GM19467 (cell line): ENCODE measurements at regions not wholly inside any gene's neighbourhood (a gene's known extent, or its start where the extent isn't known, plus 50 kb on each side); places are given as distances from the start of the nearest gene placed in this dataset.

Source experiments
- ATAC-seq: cut with Tn5 transposase; IDR thresholded peaks from one replicate; pipeline ENCODE4 v1.9.1; 2021; ENCODE audit warnings: mild to moderate bottlenecking, moderate library complexity; ENCODE audit not compliant: unreplicated experiment

DNA sequence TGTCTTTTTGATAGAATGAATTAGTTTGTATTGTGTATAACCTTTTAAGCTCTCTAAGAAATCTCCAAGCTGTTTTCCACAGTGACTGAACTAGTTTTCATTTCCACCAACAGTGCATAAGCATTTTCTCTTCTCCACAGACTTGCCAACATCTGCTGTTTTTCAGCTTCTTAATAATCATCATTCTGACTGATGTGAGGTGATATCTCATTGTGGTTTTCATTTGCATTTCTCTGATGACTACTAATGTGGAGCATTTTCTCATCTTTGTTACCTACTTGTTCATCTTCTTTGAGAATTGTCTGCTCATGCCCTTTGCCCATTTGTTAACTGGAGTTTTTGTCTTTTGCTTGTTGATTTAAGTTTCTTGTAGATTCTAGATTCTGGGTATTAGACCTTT, 777.5 kb downstream of the OTOL1 start:
- no peak for ATAC-seq

DNA sequence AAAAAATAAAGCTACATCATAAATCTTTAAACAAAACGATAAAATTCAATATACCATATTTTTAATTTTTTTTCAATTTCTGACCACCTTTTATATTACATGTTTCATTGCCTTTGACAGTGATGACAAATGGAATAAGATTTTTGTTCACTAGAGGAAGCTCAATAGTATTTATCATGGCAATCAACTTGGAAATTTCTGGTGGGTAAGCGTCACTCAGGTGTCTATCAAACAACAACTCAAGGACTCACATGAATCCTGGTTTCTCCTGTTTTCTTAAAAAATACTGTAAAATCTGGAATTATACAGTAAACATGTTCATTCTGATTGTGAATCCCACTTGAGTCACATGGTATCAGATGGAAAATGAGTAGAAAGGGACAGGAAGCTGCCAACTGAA, 782.2 kb downstream of the OTOL1 start:
- ATAC-seq = no peak

DNA sequence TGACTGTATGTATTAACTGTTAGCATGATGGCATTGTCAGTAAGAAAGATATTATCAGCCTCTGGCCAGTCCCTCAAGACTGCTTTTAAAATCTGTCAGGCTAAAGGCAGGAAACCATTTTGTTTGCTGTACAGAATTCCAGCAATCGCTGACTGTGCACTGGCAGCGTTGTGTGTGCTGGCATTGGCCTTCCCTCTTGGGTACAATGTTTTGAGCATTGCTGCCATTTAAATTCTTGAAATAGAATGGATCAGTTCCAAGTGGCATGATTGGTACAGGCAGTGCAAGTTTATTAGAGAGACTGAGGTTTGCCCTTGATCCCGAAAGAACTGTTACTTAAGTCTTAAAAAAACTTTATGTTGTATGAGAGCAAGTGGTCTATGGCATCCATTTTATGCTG, 788.7 kb downstream of the OTOL1 start:
- ATAC-seq = no peak

DNA sequence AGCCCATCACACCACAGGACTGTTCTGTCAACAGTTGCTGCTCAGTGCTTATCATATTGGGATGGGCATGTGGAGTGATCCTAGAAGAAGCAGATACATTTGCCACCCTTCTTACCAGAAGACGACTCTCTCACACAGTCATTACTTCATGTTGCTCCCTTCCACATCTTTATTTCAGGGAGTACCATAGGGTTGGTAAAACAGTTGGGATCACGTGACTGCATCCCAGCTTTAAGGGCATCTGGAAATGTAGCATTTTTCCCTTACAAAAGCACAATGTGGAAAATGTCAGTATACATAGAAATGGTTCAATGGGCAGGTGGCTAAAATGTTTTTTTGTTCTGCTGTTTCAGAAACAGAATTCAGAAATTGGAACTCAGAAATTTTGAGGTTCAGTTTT, 791.0 kb downstream of the OTOL1 start:
- no peak for ATAC-seq

DNA sequence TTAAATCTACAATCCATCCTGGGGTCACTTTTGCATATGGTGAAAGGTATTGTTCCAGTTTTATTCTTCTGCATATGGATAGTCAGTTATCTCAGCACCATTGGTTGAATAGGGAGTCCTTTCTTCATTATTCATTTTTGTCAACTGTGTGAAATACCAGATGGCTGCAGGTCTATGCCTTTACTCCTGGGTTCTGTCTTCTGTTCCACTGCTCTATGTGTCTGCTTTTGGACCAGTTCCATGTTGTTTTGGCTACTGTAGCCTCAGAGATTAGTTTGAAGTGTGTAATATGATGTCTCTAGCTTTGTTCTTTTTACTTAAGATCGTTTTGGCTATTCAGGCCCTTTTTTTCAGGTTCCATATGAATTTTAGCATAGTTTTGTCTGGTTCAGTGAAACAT, 795.8 kb downstream of the OTOL1 start:
- ATAC-seq = no peak

DNA sequence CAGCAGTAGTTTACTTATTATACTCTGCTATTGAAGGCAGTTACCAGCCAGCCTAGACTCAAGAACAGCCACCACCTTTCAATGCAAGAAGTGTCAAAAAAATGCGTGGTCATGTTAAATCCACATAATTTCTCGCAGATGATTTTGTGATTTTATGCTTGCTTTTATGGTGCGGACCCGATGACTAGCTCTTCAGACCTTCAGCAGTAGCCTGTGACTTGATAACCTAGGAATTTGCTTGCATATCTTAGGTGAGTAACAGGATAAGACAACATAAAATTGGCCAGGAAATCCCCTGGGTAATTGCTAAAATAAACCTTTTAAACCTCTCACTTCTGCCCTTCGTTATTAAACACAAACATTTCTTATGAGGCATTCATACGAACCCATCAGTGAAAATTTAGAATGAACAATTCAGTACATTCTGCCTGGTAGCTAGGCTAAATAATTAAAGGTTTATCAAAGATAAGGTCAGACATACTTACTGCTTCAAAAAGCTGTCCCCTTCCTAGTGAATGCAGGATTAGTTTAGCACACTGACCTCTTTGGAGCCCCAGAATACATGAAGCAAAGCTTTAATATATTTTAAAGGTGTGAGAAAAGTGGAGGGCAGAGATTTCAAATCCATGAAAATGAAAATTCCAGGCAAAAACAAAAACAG, 798.8 kb downstream of the OTOL1 start:
- ATAC-seq = no peak

DNA sequence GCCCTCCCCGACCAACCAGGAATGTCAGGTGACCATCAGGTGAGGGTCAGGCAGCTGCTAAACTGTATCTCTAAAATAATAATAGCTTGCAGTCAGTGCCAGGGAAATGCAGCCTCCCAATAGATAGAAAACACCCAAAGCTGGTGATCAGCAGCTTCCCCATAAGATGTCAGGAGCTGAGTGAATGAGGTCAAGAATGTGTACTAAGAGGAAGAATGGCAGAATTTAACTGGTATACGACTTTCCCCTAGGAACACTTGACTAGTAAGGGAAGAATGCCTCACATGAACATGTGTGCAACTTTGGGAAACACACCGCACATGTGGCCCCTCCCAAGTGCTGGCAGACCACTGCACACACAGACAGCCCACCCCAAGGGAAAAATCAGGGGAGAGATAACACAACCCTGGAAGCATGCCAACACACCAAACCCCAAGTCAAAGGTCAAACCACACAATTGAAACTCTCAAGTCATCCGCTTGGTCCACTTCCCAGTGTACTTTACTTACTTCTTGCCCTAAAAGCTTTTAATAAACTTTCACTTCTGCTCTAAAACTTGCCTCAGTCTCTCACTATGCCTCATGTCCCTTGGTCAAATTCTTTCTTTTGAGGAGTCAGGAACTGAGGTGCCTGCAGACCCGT, 806.5 kb downstream of the OTOL1 start:
- no peak for ATAC-seq

DNA sequence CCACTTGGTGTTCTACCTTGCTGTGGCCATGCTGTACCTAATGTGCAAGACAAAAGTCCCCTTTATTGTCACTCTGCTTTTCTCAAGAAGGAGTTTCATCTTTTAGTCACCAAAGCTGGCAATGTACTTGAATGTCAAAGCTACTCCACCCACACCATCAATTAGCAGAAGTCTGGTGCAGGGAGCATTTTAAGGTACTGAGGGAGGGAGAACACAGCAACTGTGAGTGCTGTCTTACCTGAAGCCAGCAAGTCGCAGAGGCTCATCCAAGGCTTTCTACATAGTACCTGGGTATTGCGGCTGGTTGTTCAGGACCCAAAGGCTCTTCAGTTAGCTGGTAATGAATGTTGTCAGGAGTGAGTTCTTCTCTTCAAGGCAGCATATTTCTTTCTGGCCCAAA, 820.4 kb downstream of the OTOL1 start:
- ATAC-seq = no peak

DNA sequence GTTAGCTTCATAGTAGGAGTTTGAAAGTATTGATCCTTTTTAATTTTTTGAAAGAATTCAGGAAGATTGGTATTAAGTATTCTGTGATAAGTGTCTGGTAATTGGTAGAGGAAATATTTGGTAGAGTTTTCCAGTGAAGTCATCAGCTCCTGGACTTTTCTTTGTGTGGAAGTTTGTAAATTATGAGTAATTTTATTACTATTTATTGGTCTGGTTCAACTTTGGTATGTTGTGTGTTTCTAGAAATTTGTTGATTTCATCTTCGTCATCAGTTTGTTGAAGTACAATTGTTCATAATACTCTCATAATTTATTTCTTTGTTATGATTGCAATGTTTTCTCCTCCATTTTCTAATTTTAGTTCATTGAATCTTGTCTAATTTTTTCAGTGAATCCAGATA, 832.0 kb downstream of the OTOL1 start:
- no peak for ATAC-seq

DNA sequence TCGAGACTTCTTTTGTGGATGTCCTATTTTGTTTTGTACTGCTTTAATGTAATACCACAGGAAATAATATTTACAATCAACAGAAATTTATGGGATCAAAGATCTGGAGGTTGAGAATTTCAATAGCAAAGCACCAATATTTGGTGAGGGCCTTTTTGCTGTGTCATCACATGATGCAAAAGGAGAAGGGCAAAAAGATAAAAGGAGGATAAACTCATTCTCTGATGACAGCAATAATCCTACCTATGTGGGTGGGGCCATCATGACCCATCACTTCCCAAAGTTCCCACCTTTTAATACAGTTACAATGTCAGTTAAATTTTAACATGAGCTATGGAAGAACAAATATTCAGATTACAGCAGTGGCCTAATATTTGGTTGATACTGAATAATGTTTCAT, 832.9 kb downstream of the OTOL1 start:
- ATAC-seq = no peak

DNA sequence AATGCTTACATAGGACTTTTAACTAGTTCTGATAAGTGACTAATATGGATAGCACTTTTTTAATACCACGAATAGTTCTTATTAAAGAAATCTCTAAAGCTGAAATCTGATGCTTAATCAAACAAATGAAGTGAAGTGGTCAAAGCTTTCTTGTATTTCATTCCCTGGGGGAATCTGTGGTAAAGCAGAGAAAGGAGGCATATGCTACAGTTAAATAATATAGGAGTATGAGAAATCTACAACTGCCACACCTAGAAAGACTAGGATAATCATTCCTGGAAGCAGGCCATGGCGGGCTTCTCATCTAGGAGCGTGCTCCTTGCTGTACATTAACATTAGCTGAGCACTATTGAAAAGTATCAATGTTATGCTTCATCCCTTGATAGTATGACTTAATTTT, 835.7 kb downstream of the OTOL1 start:
- no peak for ATAC-seq

DNA sequence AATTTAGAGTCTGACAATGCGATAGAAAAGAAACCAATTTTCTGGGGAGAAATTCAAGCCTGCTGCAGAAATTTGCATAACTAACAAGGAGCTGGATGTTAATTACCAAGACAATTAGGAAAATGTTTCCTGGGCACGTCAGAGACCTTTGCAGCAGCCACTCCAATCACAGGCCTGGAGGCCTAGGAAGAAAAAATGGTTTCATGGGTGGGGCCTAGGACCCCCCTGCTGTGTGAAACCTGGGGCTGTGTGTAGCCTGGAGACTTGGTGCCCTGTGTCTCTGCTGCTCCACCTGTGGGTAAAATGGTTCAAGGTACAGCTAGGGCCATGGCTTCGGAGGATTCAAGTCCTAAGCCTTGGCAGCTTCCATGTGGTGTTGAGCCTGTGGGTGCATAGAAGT, 837.9 kb downstream of the OTOL1 start:
- ATAC-seq = no peak

DNA sequence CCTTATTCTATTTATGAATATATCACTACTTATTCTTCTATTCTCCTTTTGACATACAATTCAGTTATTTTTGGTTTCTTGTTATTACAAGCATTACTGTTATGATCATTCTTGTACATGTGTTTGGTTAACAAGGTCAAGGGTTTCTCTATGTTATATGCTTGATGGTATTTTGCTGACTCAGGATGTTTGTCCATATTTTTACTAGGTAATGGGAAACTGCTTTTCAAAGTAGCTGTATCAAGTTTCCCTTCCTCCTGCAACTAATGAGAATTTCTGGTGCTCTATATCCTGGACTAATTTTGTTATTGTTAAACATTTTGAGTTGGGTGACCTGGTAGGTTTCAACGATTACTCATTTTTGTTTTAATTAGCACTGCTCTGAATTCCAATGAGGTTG, 841.0 kb downstream of the OTOL1 start:
- no peak for ATAC-seq

DNA sequence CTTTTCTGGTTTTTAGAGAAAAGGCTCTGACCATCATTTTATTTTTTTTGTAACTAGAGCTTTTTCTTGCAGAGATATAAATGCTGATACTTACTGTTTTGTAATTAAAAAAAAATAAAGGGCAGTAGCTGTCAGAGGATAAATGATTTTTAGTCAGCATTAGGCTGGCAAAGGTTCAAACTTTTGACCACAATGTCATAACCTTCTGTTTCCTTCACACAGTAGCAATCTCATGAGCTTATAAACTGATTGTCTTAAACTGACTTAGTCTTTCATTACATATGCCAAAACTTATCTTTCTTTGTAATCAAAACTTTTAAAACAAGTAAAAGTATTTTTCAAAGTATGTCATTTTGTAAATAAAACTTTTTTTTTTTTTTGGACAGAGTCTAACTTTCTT, 841.9 kb downstream of the OTOL1 start:
- ATAC-seq = no peak

DNA sequence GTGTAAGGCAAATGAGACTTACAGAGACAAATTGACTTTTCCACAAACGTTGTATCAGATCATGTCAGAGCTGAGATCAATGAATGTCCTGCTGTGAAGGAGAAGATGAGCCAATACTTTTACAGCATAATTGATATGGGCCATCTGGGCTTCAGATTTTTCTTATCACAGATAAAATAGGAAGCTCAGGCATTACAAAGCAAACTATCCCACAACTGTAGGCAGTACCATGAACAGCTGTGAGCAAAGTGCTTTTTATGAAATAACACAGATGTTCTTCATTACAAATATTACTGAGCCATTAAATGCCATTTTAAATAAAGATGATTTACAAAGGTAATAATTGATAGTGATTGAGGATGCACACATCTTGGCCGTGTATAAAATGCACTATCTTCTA, 852.3 kb downstream of the OTOL1 start:
- no peak for ATAC-seq

DNA sequence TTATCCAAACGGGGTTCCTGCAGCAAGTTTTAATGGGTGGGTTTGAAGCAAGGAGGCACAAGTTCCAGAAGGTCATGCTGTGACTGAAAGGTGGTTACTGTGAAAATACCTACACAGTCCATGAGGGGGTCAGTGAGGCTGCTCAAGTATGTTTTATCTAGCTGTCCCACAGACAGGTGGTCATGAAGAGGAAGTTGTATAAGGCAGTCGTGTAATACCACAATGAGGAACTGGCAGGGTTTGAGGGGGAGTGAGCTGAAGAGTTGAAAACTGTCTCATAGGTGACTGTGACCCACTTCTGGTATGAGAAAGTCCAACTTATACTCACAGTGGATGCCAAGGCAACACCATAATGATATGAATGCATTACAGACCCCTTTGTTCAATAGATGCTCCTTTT, 856.8 kb downstream of the OTOL1 start:
- no peak for ATAC-seq

DNA sequence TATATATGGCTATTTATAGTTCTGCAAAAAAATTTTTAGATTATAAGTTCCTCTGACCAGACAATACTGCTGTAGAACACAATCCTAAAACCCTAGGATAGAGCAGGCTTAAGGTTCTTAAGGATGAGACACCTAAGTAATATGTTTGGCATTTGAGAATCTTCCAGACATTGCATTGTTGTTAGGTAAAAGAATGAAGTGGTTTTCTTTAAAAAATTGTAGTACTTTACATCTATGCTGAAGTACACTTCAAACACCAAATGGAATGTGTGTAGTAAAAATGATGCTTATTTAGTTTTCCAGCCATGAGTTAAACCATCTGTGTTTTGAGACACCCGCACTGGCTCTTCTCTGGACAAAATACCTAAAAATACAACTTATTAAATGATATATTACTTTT, 857.7 kb downstream of the OTOL1 start:
- ATAC-seq = no peak

DNA sequence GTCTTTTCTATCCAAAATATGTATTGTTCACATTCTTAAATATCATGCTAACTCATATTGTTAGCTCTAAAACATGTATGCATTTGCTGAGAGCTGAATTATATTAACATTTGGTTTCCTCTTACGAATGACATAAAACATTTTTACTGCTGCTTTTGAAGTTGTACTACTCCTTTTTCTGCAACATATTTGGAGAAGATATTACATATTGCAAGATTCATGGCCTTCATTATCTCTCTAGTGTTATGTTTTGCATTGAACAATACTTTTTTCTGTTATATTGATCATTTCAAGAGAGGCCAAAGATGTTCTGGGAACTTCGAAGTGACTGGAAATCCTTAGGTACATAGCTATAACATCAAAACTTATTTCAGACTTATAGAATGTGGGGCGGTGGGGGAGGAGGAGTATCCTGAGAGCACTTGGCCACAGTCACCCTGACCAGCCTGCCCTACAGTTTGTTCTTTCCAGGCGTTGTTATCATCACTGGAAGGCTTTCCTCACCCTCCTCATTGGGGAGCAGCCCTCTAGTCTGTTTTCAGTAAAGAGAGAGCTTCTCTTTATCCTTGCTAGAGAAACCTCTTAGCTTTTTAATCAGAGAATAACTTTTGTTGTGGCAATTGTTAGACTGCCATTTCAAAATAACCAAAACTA, 868.6 kb downstream of the OTOL1 start:
- ATAC-seq = no peak

DNA sequence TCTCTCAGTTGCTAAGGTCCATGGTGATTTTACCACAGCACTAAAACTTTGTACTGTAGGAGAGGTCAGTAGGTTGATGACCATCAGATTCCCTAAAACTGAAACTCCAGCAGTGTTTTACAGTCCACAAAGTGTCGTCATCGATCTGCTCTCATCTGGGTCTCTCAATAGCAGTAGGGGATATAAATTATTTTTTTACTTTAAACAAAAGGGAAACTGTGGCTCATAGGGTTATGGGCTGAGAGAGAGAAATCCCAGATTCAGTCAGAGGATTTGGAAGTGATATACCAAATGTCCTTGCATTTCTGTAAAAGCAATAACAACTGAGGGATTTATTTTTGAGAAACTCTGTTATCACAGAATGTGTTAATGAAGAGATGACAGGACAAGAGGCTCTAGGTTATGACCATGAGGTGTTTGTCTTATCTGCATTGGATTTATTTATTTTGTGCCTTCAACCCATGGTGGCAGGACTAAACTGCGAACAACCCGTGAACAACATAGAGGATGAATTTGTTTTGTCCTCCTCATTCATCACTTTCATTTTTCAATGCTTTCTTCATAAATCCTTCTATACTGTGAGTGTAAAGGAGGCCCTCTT, 869.7 kb downstream of the OTOL1 start:
- ATAC-seq = no peak

DNA sequence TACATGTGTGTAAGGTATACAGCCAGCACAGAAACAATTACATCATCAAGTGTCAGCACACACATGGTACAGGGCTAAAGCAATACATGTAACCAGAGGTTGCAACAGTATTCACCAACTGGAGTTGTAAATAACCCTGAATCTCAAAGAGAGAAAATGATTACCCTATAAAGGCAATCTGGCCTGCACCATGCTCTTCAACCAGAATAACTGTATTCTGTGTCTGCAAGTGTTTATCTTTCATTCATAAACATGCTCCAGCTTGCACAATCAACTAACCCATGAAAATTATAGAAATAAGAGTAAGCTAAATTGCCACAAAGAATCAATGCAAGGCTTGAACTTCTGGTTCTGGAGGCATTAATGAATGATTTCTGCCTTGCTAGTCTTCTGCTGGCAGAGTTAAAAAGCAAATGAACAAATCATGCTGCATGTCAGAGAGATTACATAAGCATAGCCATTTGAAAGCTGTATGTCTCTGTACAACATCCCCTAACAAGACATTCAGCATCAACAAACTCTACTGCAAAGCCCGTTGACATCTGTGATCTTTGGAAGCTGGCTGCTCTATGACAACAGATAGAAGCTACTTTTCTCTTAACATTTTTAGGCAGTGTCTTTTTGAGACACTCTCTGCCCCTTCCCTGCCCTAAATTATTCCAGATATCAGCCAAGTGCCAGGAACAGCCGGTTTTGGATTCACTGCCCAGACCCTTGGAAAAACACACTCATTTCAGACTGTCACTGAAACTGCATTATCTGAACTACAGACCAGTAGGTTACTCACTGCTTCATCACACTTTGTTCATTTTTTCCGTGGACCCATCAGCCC, 871.0 kb downstream of the OTOL1 start:
- no peak for ATAC-seq

DNA sequence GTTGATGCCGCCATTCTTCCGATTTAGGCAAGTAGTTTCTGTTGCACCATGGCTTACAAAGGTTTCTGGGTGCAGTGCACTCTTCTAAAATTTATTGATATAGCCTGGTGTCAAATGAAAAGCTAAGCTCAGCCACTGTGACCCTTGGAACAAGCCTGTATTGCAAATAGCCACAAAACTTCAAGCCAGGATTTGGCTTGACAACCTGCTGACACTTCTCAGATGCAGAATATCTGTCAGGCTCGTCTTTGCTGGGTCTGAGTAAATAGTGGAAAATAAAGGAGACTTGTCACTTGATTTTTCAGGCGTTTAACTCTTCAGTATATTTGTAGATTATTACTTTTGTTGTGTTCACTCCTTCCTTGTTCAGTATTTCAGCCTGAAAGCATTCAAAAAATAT, 871.8 kb downstream of the OTOL1 start:
- ATAC-seq = no peak
